Retinal pigment epithelial cell (primary cell): ENCODE measurements at regions not wholly inside any gene's neighbourhood (a gene's known extent, or its start where the extent isn't known, plus 50 kb on each side); places are given as distances from the start of the nearest gene placed in this dataset.

Source experiments
- DNase-seq: peaks from one replicate; pipeline ENCODE4 v3.0.0-alpha.2; 2010; ENCODE audit warnings: low read depth
- H3K4me3 ChIP-seq: 2 replicates; pipeline ENCODE4 v1.5.1; 2011; ENCODE audit warnings: mild to moderate bottlenecking, low read length, control low read depth, moderate library complexity
- TF ChIP-seq, protein P1 (sequence below): conservative IDR thresholded peaks from 2 replicates; pipeline ENCODE4 v1.5.1; 2011; ENCODE audit warnings: low read depth, low read length, control low read depth, inconsistent platforms

DNA sequence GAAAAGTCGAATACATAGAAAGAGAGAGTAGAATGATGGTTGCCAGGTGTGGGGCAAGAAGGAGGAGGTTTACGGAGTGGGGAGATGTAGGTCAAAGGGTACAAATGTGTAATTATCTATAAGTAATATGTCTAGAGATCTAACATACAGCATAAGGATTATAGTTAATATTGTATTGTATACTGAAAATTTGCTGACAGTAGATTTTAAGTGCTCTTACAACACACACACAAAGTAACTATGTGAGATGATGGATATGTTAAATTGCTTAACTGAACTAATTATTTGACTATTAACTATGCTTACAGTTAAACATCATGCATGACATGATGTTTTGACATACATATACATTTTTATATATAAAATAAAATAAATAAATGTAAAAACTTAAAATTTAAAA is 192.7 kb downstream of the ZIC4 start:
- no peak for DNase-seq
- H3K4me3 ChIP-seq = no peak overlapping the region
- TF ChIP-seq, protein P1, sequence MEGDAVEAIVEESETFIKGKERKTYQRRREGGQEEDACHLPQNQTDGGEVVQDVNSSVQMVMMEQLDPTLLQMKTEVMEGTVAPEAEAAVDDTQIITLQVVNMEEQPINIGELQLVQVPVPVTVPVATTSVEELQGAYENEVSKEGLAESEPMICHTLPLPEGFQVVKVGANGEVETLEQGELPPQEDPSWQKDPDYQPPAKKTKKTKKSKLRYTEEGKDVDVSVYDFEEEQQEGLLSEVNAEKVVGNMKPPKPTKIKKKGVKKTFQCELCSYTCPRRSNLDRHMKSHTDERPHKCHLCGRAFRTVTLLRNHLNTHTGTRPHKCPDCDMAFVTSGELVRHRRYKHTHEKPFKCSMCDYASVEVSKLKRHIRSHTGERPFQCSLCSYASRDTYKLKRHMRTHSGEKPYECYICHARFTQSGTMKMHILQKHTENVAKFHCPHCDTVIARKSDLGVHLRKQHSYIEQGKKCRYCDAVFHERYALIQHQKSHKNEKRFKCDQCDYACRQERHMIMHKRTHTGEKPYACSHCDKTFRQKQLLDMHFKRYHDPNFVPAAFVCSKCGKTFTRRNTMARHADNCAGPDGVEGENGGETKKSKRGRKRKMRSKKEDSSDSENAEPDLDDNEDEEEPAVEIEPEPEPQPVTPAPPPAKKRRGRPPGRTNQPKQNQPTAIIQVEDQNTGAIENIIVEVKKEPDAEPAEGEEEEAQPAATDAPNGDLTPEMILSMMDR = no peak

DNA sequence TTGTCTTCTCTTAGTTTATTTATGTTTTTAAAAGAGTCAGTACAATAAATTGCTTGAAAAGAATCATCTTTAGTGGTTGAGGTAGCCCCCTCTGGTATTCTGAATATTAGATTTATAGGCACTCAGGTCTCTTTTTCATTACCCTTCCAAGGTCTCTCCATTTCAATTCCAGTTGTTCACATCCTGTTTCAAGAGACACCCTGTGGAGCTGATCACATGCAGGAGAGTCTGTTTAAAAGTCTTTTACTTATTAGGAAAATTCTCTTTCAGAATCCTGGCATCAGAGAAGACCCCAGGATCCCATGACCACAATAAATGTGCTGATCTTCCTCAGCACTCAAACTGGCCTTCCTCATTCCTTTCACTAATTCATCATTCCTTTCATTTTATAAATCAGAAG is 195.7 kb downstream of the ZIC4 start:
- H3K4me3 ChIP-seq = no peak overlapping the region
- no peak for DNase-seq
- TF ChIP-seq, protein P1 = no peak

DNA sequence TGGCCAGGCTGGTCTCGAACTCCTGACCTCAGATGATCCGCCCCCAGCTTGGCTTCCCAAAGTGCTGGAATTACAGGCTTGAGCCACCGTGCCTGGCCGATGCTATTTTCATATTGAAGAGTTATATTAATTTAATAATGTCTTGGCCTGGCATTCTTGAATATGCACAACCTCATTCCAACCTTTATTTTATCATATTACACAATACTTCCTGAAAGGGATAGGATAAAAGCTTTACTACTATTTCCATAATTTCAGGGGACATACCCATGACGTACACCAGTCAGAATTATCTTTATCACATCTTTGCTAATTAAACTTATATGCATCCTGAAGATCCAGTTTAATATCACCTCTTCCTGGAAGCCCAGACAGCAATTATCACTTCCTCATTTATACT is 205.3 kb downstream of the ZIC4 start:
- no peak for DNase-seq
- no peak overlapping the region for H3K4me3 ChIP-seq
- TF ChIP-seq, protein P1 = no peak

DNA sequence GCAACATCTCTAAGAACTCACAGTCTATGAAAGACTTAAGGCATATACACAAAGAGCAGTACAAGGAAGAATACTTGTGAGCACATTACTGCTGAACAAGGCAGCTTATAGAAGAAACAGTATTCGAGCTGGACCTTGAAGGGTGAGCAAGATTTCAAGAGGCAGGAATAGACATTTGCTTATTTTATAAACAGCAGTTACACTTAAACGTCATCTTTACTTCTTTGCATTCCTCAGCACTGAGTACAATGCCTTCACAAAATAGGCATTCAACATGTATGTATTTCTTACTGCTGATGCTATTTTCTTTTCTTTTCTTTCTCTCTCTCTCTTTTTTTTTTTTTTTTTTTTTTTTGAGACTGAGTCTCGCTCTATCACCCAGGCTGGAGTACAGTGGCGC is 205.8 kb downstream of the ZIC4 start:
- H3K4me3 ChIP-seq = no peak overlapping the region
- TF ChIP-seq, protein P1 = no peak
- no peak for DNase-seq

DNA sequence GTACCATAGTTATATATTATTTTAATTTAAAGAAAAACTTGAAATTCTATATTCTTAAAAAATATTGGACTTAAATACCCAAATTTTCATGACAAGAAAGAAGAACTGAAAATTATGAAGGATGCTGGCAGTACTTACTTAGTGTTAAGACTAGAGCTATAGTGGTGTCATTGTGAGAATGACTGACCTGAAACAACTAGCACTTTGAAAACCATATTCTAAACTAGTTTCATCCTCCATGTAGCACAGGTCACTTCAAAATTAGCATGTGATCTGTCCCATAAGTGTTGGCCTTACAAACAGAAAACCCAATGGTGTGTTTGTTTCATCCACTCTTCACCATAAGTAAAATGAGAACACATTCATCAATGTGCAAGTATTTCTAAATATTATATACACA is 208.6 kb downstream of the ZIC4 start:
- TF ChIP-seq, protein P1 = no peak
- no peak overlapping the region for H3K4me3 ChIP-seq

DNA sequence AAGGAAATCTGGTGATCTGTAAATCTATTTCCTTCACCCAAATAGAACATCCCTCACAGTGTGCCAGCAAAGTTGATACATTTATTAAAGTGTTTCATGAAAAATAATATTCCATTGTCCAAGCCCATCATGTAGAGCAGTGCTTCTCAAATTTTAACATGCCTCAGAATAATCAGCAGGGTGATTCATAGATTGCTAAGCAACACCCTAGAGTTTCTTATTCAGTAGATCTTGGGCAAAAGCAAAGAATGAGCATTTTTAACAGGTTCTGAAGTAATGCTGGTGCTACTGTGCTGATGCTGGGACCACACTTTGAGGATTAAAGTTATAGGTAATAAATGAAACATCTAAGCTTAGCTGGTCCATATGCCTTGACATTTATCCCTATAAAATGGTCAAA is 210.5 kb downstream of the ZIC4 start:
- TF ChIP-seq, protein P1 = no peak
- no peak overlapping the region for H3K4me3 ChIP-seq
- peak; percentile 16 for DNase-seq

More for the DNA sequence above, 208.6 kb downstream of the ZIC4 start:
- no peak for DNase-seq

DNA sequence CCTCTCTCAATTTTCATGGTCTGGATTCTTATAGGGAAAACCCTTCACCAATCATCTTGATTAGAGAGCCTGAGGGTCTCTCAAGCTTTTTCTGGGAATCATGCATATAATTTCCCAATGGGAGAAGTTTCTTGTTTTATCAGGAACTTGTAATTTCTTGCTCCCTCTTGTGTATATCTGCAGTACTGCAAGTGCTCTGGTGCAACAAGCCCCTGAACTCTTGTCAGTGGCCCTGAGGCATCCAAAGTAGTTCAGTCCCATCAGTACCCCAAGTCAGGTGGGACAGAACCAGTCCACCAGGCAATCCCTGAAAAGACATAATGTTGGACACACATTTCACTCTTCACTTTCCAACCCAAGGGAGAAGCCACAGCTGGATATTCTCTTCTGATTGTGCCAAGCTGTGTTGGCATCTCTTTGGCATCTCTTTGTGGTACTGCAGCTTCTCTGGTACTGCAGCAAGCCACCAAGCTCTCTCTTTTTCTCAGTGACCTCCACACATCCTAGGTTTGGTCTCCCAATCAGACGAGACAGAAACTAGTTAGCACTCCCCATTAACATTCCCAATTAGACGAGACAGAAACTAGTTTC is 214.5 kb downstream of the ZIC4 start:
- DNase-seq = peak; percentile 37
- no peak overlapping the region for H3K4me3 ChIP-seq
- TF ChIP-seq, protein P1 = peak; percentile 84
